HL-60 (cell line): ENCODE measurements at regions not wholly inside any gene's neighbourhood (a gene's known extent, or its start where the extent isn't known, plus 50 kb on each side); places are given as distances from the start of the nearest gene placed in this dataset.

Experiments
- DNase-seq, 2 experiments: peaks; one replicate each; pipeline ENCODE4 v3.0.0-alpha.2; 2010 to 2020; ENCODE audit warnings: low read depth in 1 of 2, low spot score in 1 of 2
- H3K27ac ChIP-seq: fragments of 250-450 bp; sonication (Bioruptor Pico); replicated peaks from 2 replicates; pipeline ENCODE4 v1.5.1; 2020; ENCODE audit warnings: mild to moderate bottlenecking, moderate library complexity
- H3K27me3 ChIP-seq: fragments of 250-450 bp; sonication (Bioruptor Pico); 2 replicates; pipeline ENCODE4 v1.5.1; 2021; ENCODE audit warnings: mild to moderate bottlenecking, moderate library complexity; ENCODE audit not compliant: insufficient read depth, poor library complexity, severe bottlenecking
- H3K4me3 ChIP-seq: replicated peaks from 2 replicates; pipeline ENCODE4 v1.5.1; 2011; ENCODE audit warnings: mild to moderate bottlenecking, control low read depth, low read length; ENCODE audit not compliant: insufficient read depth
- GABPA ChIP-seq: IDR thresholded peaks from 2 replicates; pipeline ENCODE4 v1.6.1; 2012; ENCODE audit warnings: low read depth
- POLR2AphosphoS5 ChIP-seq: IDR thresholded peaks from 2 replicates; pipeline ENCODE4 v1.6.1; 2012; ENCODE audit warnings: low read depth
- SPI1 ChIP-seq: IDR thresholded peaks from 2 replicates; pipeline ENCODE4 v1.6.1; 2012; ENCODE audit warnings: low read depth, mild to moderate bottlenecking, borderline replicate concordance
- TF ChIP-seq, protein P1 (sequence below): IDR thresholded peaks from 2 replicates; pipeline ENCODE4 v1.6.1; 2012; ENCODE audit warnings: low read depth; ENCODE audit not compliant: insufficient replicate concordance
- TF ChIP-seq, protein P2 (sequence below): IDR thresholded peaks from one replicate; pipeline ENCODE4 v1.5.1; 2011; ENCODE audit warnings: low read length, control low read depth, inconsistent platforms; ENCODE audit not compliant: insufficient read depth

DNA sequence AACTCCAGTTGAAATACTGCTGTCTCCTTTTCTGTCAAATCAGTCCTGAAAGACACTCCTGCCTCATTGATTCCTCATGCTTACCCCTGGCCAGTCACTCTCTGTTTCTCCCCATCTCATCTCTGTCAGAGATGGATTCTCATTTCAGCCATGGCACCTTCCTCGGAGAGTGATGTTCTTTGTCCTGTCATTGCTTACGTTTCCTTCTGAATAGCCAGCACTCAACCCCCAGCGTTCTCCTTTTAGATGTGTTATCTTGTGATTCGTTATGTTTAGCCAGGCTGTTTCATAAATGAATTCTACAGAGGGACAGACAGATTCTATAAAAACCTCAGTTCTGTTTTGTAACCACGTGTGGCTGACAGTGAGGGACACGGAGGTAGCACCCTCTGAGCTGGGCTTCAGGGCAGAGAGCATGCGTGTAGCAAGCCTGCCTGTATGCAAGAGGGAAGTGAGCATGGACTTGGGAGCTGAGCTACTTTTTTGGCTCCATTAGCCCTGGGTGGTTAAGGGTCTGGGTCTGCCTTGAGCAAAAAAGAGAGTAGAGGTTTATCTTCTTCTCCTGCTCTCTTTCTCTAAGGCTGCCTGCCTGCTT lies 354.6 kb downstream of the DDX10 start:
- no peak for DNase-seq
- H3K4me3 ChIP-seq, result no peak overlapping the region
- no peaks in the 10 kb centered on the region for H3K27me3 ChIP-seq
- no peak overlapping the region for H3K27ac ChIP-seq
- TF ChIP-seq, protein P1, sequence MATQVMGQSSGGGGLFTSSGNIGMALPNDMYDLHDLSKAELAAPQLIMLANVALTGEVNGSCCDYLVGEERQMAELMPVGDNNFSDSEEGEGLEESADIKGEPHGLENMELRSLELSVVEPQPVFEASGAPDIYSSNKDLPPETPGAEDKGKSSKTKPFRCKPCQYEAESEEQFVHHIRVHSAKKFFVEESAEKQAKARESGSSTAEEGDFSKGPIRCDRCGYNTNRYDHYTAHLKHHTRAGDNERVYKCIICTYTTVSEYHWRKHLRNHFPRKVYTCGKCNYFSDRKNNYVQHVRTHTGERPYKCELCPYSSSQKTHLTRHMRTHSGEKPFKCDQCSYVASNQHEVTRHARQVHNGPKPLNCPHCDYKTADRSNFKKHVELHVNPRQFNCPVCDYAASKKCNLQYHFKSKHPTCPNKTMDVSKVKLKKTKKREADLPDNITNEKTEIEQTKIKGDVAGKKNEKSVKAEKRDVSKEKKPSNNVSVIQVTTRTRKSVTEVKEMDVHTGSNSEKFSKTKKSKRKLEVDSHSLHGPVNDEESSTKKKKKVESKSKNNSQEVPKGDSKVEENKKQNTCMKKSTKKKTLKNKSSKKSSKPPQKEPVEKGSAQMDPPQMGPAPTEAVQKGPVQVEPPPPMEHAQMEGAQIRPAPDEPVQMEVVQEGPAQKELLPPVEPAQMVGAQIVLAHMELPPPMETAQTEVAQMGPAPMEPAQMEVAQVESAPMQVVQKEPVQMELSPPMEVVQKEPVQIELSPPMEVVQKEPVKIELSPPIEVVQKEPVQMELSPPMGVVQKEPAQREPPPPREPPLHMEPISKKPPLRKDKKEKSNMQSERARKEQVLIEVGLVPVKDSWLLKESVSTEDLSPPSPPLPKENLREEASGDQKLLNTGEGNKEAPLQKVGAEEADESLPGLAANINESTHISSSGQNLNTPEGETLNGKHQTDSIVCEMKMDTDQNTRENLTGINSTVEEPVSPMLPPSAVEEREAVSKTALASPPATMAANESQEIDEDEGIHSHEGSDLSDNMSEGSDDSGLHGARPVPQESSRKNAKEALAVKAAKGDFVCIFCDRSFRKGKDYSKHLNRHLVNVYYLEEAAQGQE, result no peak
- TF ChIP-seq, protein P2, sequence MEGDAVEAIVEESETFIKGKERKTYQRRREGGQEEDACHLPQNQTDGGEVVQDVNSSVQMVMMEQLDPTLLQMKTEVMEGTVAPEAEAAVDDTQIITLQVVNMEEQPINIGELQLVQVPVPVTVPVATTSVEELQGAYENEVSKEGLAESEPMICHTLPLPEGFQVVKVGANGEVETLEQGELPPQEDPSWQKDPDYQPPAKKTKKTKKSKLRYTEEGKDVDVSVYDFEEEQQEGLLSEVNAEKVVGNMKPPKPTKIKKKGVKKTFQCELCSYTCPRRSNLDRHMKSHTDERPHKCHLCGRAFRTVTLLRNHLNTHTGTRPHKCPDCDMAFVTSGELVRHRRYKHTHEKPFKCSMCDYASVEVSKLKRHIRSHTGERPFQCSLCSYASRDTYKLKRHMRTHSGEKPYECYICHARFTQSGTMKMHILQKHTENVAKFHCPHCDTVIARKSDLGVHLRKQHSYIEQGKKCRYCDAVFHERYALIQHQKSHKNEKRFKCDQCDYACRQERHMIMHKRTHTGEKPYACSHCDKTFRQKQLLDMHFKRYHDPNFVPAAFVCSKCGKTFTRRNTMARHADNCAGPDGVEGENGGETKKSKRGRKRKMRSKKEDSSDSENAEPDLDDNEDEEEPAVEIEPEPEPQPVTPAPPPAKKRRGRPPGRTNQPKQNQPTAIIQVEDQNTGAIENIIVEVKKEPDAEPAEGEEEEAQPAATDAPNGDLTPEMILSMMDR, result no peak
- TF ChIP-seq SPI1 (no peak), POLR2AphosphoS5 (no peak), GABPA (no peak)

DNA sequence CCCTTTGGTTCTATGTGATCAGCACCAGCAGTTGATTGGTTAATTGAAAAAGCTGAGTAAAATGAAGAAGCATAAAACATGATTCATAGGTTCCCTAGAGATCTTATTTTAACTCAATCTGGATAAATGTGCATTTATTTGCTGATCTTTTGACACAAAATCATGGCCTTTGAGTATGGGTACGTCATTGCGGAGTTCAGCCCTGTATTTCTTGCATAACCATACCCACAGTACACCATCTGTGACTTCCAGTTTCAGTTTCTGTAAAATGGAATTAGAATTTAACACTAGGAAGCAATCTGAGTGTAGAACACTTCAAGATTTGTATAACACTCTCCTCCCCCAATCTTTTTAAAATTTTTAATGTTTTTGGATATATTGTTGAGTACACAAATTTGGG lies 358.2 kb downstream of the DDX10 start:
- H3K27me3 ChIP-seq, result no peaks in the 10 kb centered on the region
- DNase-seq, result no peak
- no peak overlapping the region for H3K4me3 ChIP-seq
- H3K27ac ChIP-seq, result no peak overlapping the region
- no peak for TF ChIP-seq GABPA
- TF ChIP-seq, protein P2, result no peak
- TF ChIP-seq, protein P1, result no peak
- TF ChIP-seq POLR2AphosphoS5, result no peak
- TF ChIP-seq SPI1, result no peak

DNA sequence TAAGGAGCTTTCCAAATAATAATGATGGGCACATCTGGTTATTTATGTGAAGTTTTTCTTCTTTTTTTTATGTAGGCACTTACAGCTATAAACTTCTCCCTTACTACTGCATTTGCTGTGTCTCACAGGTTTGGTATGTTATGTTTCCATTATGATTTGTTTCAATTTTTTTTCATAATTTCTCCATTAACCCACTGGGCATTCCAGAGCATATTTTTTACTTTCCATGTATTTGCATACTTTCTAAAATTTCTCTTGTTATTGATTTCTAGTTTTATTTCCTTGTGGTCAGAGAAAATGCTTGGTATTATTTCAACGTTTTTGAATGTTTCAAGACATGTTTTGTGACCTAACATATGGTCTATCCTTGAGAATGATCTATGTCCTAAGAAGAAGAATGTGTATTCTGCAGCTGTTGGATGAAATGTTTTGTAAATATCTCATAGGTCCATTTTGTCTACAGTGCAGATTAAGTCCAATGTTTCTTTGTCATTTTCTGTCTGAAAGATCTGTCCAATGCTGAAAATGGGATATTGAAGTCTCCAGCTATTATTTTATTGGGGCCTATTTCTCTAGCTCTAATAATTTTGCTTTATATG lies 362.1 kb downstream of the DDX10 start:
- DNase-seq, result no peak
- H3K4me3 ChIP-seq, result no peak overlapping the region
- H3K27me3 ChIP-seq, result no peaks in the 10 kb centered on the region
- H3K27ac ChIP-seq, result no peak overlapping the region
- TF ChIP-seq GABPA (no peak), SPI1 (no peak), POLR2AphosphoS5 (no peak)
- TF ChIP-seq, protein P2, result no peak
- TF ChIP-seq, protein P1, result no peak
